ENCODE measurements at regions not wholly inside any gene's neighbourhood (a gene's known extent, or its start where the extent isn't known, plus 50 kb on each side); places are given as distances from the start of the nearest gene placed in this dataset.

DNA sequence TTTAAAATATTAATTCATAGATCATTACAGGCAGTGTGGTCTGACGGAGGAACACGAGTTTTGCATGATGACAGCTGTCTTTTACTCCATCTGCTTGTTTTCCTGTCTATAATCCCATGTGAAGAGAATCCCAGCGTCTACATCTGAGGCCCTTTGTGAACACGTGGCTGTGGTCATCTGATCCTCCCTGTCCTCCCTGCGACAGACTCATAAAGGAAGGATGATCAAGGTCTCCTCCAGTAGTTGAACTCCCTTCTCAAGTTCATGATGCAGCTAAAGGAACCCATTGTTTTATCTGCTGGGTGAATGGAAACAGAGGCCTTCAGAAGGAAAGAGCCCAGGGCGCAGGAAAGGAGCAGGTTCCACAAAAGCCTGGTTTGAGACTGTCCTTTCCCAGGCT lies 435.8 kb upstream of the JARID2 start (continued):
- TF ChIP-seq, protein P1, sequence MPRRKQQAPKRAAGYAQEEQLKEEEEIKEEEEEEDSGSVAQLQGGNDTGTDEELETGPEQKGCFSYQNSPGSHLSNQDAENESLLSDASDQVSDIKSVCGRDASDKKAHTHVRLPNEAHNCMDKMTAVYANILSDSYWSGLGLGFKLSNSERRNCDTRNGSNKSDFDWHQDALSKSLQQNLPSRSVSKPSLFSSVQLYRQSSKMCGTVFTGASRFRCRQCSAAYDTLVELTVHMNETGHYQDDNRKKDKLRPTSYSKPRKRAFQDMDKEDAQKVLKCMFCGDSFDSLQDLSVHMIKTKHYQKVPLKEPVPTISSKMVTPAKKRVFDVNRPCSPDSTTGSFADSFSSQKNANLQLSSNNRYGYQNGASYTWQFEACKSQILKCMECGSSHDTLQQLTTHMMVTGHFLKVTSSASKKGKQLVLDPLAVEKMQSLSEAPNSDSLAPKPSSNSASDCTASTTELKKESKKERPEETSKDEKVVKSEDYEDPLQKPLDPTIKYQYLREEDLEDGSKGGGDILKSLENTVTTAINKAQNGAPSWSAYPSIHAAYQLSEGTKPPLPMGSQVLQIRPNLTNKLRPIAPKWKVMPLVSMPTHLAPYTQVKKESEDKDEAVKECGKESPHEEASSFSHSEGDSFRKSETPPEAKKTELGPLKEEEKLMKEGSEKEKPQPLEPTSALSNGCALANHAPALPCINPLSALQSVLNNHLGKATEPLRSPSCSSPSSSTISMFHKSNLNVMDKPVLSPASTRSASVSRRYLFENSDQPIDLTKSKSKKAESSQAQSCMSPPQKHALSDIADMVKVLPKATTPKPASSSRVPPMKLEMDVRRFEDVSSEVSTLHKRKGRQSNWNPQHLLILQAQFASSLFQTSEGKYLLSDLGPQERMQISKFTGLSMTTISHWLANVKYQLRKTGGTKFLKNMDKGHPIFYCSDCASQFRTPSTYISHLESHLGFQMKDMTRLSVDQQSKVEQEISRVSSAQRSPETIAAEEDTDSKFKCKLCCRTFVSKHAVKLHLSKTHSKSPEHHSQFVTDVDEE (CRISPR knock-in tag; IDR thresholded peaks at IDR 0.05), result no peak
- TF ChIP-seq PPARA (CRISPR knock-in tag; IDR thresholded peaks at IDR 0.05; ENCODE audit: borderline replicate concordance) (no peak), TOX (CRISPR knock-in tag; IDR thresholded peaks at IDR 0.05; ENCODE audit: borderline replicate concordance) (no peak)

- TF ChIP-seq ESRRG (CRISPR knock-in tag; IDR thresholded peaks at IDR 0.05), result no peak
- no peak for TF ChIP-seq ARNTL (CRISPR knock-in tag; IDR thresholded peaks at IDR 0.05; ENCODE audit: borderline replicate concordance, low read depth)
- no peak for TF ChIP-seq ZFP3 (CRISPR knock-in tag; IDR thresholded peaks at IDR 0.05)
- no peak for TF ChIP-seq PPARA (CRISPR knock-in tag; IDR thresholded peaks at IDR 0.05; ENCODE audit: borderline replicate concordance)
- no peak for TF ChIP-seq CSRNP3 (CRISPR knock-in tag; IDR thresholded peaks at IDR 0.05)
- no peak for TF ChIP-seq GLIS3 (CRISPR knock-in tag; IDR thresholded peaks at IDR 0.05)
- no peak for TF ChIP-seq CSDC2 (CRISPR knock-in tag; IDR thresholded peaks at IDR 0.05)
- TF ChIP-seq ZNF8 (CRISPR knock-in tag; IDR thresholded peaks at IDR 0.05), result no peak
- TF ChIP-seq, protein P1 (CRISPR knock-in tag; IDR thresholded peaks at IDR 0.05), result no peak
- no peak for TF ChIP-seq TCF4 (CRISPR knock-in tag; IDR thresholded peaks at IDR 0.05; ENCODE audit: borderline replicate concordance)
- TF ChIP-seq SNAI2 (CRISPR knock-in tag; IDR thresholded peaks at IDR 0.05), result no peak
- TF ChIP-seq, protein P2, sequence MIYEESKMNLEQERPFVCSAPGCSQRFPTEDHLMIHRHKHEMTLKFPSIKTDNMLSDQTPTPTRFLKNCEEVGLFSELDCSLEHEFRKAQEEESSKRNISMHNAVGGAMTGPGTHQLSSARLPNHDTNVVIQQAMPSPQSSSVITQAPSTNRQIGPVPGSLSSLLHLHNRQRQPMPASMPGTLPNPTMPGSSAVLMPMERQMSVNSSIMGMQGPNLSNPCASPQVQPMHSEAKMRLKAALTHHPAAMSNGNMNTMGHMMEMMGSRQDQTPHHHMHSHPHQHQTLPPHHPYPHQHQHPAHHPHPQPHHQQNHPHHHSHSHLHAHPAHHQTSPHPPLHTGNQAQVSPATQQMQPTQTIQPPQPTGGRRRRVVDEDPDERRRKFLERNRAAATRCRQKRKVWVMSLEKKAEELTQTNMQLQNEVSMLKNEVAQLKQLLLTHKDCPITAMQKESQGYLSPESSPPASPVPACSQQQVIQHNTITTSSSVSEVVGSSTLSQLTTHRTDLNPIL (CRISPR knock-in tag; IDR thresholded peaks at IDR 0.05; ENCODE audit: low read depth), result no peak
- no peak for TF ChIP-seq ZC3H10 (CRISPR knock-in tag; IDR thresholded peaks at IDR 0.05)
- TF ChIP-seq ISL1 (CRISPR knock-in tag; IDR thresholded peaks at IDR 0.05), result no peak
- TF ChIP-seq ZNF565 (CRISPR knock-in tag; conservative IDR thresholded peaks at IDR 0.05; ENCODE audit: low read depth), result no peak
- TF ChIP-seq TOX (CRISPR knock-in tag; IDR thresholded peaks at IDR 0.05; ENCODE audit: borderline replicate concordance), result no peak
- no peak for TF ChIP-seq POU6F1 (CRISPR knock-in tag; IDR thresholded peaks at IDR 0.05; ENCODE audit: borderline replicate concordance, low read depth)
- TF ChIP-seq ZFP30 (CRISPR knock-in tag; IDR thresholded peaks at IDR 0.05), result no peak
- TF ChIP-seq BACH2 (CRISPR knock-in tag; IDR thresholded peaks at IDR 0.05; ENCODE audit: borderline replicate concordance), result no peak
- no peak for ATAC-seq
These were observed 434.0 kb upstream of the JARID2 start for GRCh38 chr6:14811775-14812428.

DNA sequence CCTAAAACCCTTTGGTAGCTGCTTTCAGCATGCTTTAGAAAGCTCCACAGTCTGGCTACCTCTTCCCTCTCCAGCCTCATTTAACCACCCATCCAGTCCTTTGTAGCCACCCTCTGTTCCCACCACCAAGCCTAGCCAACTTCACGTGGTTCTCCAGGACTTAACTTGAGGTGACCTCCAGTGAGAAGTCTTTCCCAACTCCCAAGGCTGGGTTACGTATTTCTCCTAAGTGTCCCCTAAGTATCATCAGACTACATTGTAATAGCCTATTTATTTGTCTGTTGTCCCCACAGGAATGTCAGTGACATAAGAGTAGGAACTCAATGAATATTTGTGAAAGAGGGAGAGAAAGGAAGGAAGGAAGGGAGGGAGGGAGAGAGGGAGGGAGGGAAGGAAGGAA lies 431.9 kb upstream of the JARID2 start:
- TF ChIP-seq TOX (CRISPR knock-in tag; IDR thresholded peaks at IDR 0.05; ENCODE audit: borderline replicate concordance) (no peak), CSRNP3 (CRISPR knock-in tag; IDR thresholded peaks at IDR 0.05) (no peak), ARNTL (CRISPR knock-in tag; IDR thresholded peaks at IDR 0.05; ENCODE audit: borderline replicate concordance, low read depth) (no peak), GLIS3 (CRISPR knock-in tag; IDR thresholded peaks at IDR 0.05) (no peak), RARB (CRISPR knock-in tag; IDR thresholded peaks at IDR 0.05) (no peak), SNAI2 (CRISPR knock-in tag; IDR thresholded peaks at IDR 0.05) (no peak), ZFP30 (CRISPR knock-in tag; IDR thresholded peaks at IDR 0.05) (no peak), ZNF70 (CRISPR knock-in tag; IDR thresholded peaks at IDR 0.05) (no peak), PATZ1 (CRISPR knock-in tag; IDR thresholded peaks at IDR 0.05; ENCODE audit: borderline replicate concordance) (no peak)
- no peak for ATAC-seq
